ENCODE measurements at regions not wholly inside any gene's neighbourhood (a gene's known extent, or its start where the extent isn't known, plus 50 kb on each side); places are given as distances from the start of the nearest gene placed in this dataset.

GRCh38 chr15:38672814-38673670, 108.4 kb upstream of the RASGRP1 start:
- no peak for DNase-seq

- DNase-seq, result no peak
Observed at GRCh38 chr15:38674448-38674847, 109.8 kb upstream of the RASGRP1 start.

GRCh38 chr15:38678281-38678680, 113.7 kb upstream of the RASGRP1 start:
- DNase-seq, result no peak

- no peak for DNase-seq
Observed at GRCh38 chr15:38680775-38681174, 116.2 kb upstream of the RASGRP1 start.

- DNase-seq, result no peak
Observed at GRCh38 chr15:38682363-38682762, 117.7 kb upstream of the RASGRP1 start.

GRCh38 chr15:38682861-38683260, 118.2 kb upstream of the RASGRP1 start:
- DNase-seq, result no peak

GRCh38 chr15:38683382-38684242, 119.0 kb upstream of the RASGRP1 start:
- peak; percentile 36 for DNase-seq

GRCh38 chr15:38684440-38685010, 119.9 kb upstream of the RASGRP1 start:
- no peak for DNase-seq

- DNase-seq, result no peak
Observed at GRCh38 chr15:38685686-38686339, 121.2 kb upstream of the RASGRP1 start.

GRCh38 chr15:38687340-38687739, 122.7 kb upstream of the RASGRP1 start:
- DNase-seq, result no peak

GRCh38 chr15:38687775-38688495, 123.3 kb upstream of the RASGRP1 start:
- no peak for DNase-seq

- DNase-seq, result no peak
Observed at GRCh38 chr15:38688761-38689160, 124.1 kb upstream of the RASGRP1 start.

- DNase-seq, result no peak
Observed at GRCh38 chr15:38689522-38689921, 124.9 kb upstream of the RASGRP1 start.

- no peak for DNase-seq
Observed at GRCh38 chr15:38690216-38690615, 125.6 kb upstream of the RASGRP1 start.

- DNase-seq, result peak; percentile 71
Observed at GRCh38 chr15:38690719-38691332, 126.2 kb upstream of the RASGRP1 start.

GRCh38 chr15:38691377-38691776, 126.8 kb upstream of the RASGRP1 start:
- DNase-seq, result no peak

GRCh38 chr15:38691965-38692788, 127.6 kb upstream of the RASGRP1 start:
- DNase-seq, result no peak

GRCh38 chr15:38692789-38693062, 128.1 kb upstream of the RASGRP1 start:
- no peak for DNase-seq

GRCh38 chr15:38695249-38696108, 130.9 kb upstream of the RASGRP1 start:
- DNase-seq, result no peak
